ENCODE measurements at regions not wholly inside any gene's neighbourhood (a gene's known extent, or its start where the extent isn't known, plus 50 kb on each side); places are given as distances from the start of the nearest gene placed in this dataset.

- no peak overlapping the region for H3K4me3 ChIP-seq
- peaks cover 0 to 11% of the 10 kb centered on the region in 2 donors for H3K9me3 ChIP-seq
- no peak overlapping the region for H3K27ac ChIP-seq
- DNase-seq (ENCODE audit: low spot score): no peak
- H3K27me3 ChIP-seq: no peaks in the 10 kb centered on the region
- no peak for TF ChIP-seq CTCF (IDR thresholded peaks at IDR 0.05)
- H3K36me3 ChIP-seq: no peaks in the 10 kb centered on the region
- no peaks in the 10 kb centered on the region for H3K4me1 ChIP-seq
Observed at GRCh38 chr22:27083610-27084009, 426.2 kb downstream of the MIAT start.

GRCh38 chr22:27084130-27084529, 426.7 kb downstream of the MIAT start:
- H3K9me3 ChIP-seq: peaks cover 0 to 12% of the 10 kb centered on the region in 2 donors
- no peak overlapping the region for H3K27ac ChIP-seq
- no peak for DNase-seq (ENCODE audit: low spot score)
- H3K4me3 ChIP-seq: no peak overlapping the region
- H3K36me3 ChIP-seq: no peaks in the 10 kb centered on the region
- no peaks in the 10 kb centered on the region for H3K27me3 ChIP-seq
- TF ChIP-seq CTCF (IDR thresholded peaks at IDR 0.05): no peak
- H3K4me1 ChIP-seq: no peaks in the 10 kb centered on the region

GRCh38 chr22:27086080-27087044, 429.0 kb downstream of the MIAT start:
- Histone ChIP-seq H3K4me1 (no peaks in the 10 kb centered on the region), H3K27ac (no peak overlapping the region), H3K27me3 (no peaks in the 10 kb centered on the region), H3K36me3 (no peaks in the 10 kb centered on the region), H3K9me3 (peaks cover 0 to 12% of the 10 kb centered on the region in 2 donors), H3K4me3 (no peak overlapping the region)
- no peak for DNase-seq (ENCODE audit: low spot score)
- TF ChIP-seq CTCF (IDR thresholded peaks at IDR 0.05): no peak

GRCh38 chr22:27087051-27087450, 429.7 kb downstream of the MIAT start:
- Histone ChIP-seq H3K4me1 (no peaks in the 10 kb centered on the region), H3K9me3 (peaks cover 0 to 12% of the 10 kb centered on the region in 2 donors), H3K4me3 (no peak overlapping the region), H3K27me3 (no peaks in the 10 kb centered on the region), H3K36me3 (no peaks in the 10 kb centered on the region), H3K27ac (no peak overlapping the region)
- DNase-seq (ENCODE audit: low spot score): no peak
- no peak for TF ChIP-seq CTCF (IDR thresholded peaks at IDR 0.05)

GRCh38 chr22:27088026-27088425, 430.6 kb downstream of the MIAT start:
- H3K4me3 ChIP-seq: no peak overlapping the region
- no peak for TF ChIP-seq CTCF (IDR thresholded peaks at IDR 0.05)
- H3K27ac ChIP-seq: no peak overlapping the region
- H3K36me3 ChIP-seq: no peaks in the 10 kb centered on the region
- H3K4me1 ChIP-seq: no peaks in the 10 kb centered on the region
- H3K9me3 ChIP-seq: peaks cover 0 to 12% of the 10 kb centered on the region in 2 donors
- DNase-seq (ENCODE audit: low spot score): no peak
- H3K27me3 ChIP-seq: no peaks in the 10 kb centered on the region

Data from right atrium auricular region (tissue), 2 donors.